ENCODE measurements at regions not wholly inside any gene's neighbourhood (a gene's known extent, or its start where the extent isn't known, plus 50 kb on each side); places are given as distances from the start of the nearest gene placed in this dataset.

DNA sequence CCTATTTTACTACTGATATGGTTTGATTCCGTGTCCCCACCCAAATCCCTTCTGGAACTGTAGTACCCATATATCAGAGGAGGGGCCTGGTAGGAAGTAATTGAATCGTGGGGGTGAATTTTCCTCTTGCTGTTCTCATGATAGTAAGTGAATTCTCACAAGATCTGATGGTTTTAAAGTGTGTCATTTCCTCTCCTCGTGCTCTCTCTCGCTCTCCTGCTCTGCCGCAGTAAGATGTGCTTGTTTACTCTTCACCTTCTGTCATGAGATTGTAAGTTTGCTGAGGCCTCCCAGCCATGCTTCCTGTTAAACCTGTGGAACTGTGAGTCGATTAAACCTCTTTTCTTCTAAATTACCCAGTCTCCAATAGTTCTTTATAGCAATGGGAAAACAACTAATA, 81.2 kb upstream of the ZBTB20 start:
- H3K27ac ChIP-seq: no peak overlapping the region
- no peak for DNase-seq (ENCODE audit: low spot score in 2 of 2)
- H3K4me1 ChIP-seq: no peaks in the 10 kb centered on the region
- no peak overlapping the region for H3K4me3 ChIP-seq
- H3K9me3 ChIP-seq: no peaks in the 10 kb centered on the region
- TF ChIP-seq, protein P1, sequence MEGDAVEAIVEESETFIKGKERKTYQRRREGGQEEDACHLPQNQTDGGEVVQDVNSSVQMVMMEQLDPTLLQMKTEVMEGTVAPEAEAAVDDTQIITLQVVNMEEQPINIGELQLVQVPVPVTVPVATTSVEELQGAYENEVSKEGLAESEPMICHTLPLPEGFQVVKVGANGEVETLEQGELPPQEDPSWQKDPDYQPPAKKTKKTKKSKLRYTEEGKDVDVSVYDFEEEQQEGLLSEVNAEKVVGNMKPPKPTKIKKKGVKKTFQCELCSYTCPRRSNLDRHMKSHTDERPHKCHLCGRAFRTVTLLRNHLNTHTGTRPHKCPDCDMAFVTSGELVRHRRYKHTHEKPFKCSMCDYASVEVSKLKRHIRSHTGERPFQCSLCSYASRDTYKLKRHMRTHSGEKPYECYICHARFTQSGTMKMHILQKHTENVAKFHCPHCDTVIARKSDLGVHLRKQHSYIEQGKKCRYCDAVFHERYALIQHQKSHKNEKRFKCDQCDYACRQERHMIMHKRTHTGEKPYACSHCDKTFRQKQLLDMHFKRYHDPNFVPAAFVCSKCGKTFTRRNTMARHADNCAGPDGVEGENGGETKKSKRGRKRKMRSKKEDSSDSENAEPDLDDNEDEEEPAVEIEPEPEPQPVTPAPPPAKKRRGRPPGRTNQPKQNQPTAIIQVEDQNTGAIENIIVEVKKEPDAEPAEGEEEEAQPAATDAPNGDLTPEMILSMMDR (IDR thresholded peaks at IDR 0.05): no peak
- no peak for TF ChIP-seq EP300 (IDR thresholded peaks at IDR 0.05)
- no peak for TF ChIP-seq POLR2A (IDR thresholded peaks at IDR 0.05)
- no peak for TF ChIP-seq POLR2AphosphoS5 (IDR thresholded peaks at IDR 0.05)
- no peaks in the 10 kb centered on the region for H3K36me3 ChIP-seq
- no peaks in the 10 kb centered on the region for H3K27me3 ChIP-seq
- WGBS: 83% methylated on average over 6 of the region's 6 CpGs

DNA sequence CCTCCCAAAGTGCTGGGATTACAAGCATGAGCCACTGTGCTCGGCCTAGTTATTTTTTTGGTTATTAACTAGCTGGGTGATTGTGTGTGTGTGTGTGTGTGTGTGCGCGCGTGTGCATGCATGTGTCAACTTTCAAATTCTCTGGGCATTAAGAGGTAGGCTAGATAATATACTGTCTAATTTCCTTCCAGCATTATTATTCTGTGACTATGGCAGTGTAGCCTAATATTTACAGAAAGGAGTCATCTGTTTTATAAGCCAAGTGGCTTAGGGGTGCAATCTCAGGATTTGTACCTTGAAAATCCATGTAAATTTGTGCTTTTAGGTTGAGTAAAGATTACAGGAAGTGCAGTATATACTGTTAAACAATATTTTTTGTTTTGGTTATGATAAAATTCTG, 85.1 kb upstream of the ZBTB20 start:
- no peaks in the 10 kb centered on the region for H3K27me3 ChIP-seq
- H3K27ac ChIP-seq: no peak overlapping the region
- DNase-seq (ENCODE audit: low spot score in 2 of 2): no peak
- TF ChIP-seq POLR2AphosphoS5 (IDR thresholded peaks at IDR 0.05): no peak
- TF ChIP-seq EP300 (IDR thresholded peaks at IDR 0.05): no peak
- no peak for TF ChIP-seq POLR2A (IDR thresholded peaks at IDR 0.05)
- TF ChIP-seq, protein P1 (IDR thresholded peaks at IDR 0.05): no peak
- no peaks in the 10 kb centered on the region for H3K9me3 ChIP-seq
- no peak overlapping the region for H3K4me3 ChIP-seq
- H3K4me1 ChIP-seq: no peaks in the 10 kb centered on the region
- H3K36me3 ChIP-seq: no peaks in the 10 kb centered on the region
- WGBS: 95% methylated on average over 4 of the region's 4 CpGs

DNA sequence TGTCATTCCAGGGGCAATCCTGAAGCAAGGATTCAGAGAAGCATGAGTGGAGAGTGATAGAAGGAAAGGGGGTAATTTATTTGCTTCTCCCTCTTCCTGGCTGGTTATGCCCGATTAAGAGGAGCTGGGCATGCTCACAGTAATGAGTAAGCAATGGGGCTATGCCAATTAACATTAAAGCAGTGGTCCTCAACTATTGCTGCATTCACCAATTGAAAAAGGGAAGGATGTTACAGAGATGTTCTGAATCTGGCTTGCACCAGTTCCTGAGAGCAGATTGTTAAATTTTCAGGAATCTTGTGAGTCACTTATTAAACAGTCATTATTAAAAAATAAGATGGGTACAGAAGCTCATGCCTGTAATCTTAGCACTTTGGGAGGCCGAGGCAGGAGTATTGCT, 85.9 kb upstream of the ZBTB20 start:
- TF ChIP-seq, protein P1 (IDR thresholded peaks at IDR 0.05): no peak
- TF ChIP-seq POLR2A (IDR thresholded peaks at IDR 0.05) (no peak), EP300 (IDR thresholded peaks at IDR 0.05) (no peak), POLR2AphosphoS5 (IDR thresholded peaks at IDR 0.05) (no peak)
- no peaks in the 10 kb centered on the region for H3K4me1 ChIP-seq
- WGBS: 66% methylated on average over 2 of the region's 2 CpGs

DNA sequence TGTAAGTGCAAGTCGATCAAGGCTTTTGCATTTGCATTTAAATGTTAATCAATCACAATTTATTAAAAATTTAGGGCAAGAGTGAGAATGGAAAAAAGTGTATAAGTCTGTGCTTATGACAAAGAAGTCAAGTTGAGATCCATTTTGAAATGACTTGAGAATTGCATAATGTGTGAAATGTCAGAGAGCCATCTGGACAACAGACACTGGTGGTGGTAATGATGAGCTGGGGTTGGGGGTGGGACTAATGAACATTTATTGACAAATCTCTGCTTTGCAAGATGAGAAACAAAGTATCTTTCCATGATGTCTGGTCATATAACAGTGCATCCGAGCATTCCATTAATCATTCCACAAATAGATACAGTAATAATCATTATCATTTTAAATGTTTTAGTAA, 89.4 kb upstream of the ZBTB20 start:
- Histone ChIP-seq H3K9me3 (no peaks in the 10 kb centered on the region), H3K4me3 (no peak overlapping the region), H3K27ac (no peak overlapping the region), H3K36me3 (no peaks in the 10 kb centered on the region), H3K4me1 (peaks cover 10% of the 10 kb centered on the region), H3K27me3 (no peaks in the 10 kb centered on the region)
- TF ChIP-seq EP300 (IDR thresholded peaks at IDR 0.05): no peak
- TF ChIP-seq, protein P1 (IDR thresholded peaks at IDR 0.05): no peak
- TF ChIP-seq POLR2AphosphoS5 (IDR thresholded peaks at IDR 0.05): no peak
- no peak for TF ChIP-seq POLR2A (IDR thresholded peaks at IDR 0.05)
- WGBS: 88% methylated on average over 2 of the region's 2 CpGs
- DNase-seq (ENCODE audit: low spot score in 2 of 2): no peak

More for the DNA sequence above, 85.9 kb upstream of the ZBTB20 start:
- Histone ChIP-seq H3K36me3 (no peaks in the 10 kb centered on the region), H3K9me3 (no peaks in the 10 kb centered on the region), H3K4me3 (no peak overlapping the region), H3K27me3 (no peaks in the 10 kb centered on the region), H3K27ac (no peak overlapping the region)
- DNase-seq (ENCODE audit: low spot score in 2 of 2): no peak

DNA sequence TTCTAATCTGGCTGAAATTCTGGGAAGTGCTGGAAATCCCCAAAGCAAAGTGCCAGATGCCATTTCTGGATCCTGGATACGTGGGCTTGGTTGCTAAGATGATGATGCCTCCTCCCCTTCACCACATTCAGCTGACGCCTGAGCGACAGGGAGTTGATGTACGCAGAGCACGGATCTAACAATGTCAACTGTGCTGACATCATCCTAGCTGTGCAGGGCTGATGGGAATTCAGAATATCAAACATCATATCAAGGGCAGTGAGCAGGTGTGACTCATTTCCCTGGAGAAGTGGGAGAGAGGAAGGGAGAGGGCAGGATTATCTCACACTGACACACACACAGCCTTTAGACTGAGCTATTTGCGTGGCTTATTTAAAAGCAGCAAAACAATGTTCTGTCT, 92.6 kb upstream of the ZBTB20 start:
- Histone ChIP-seq H3K4me3 (no peak overlapping the region), H3K36me3 (no peaks in the 10 kb centered on the region), H3K27me3 (no peaks in the 10 kb centered on the region), H3K4me1 (peaks cover 10% of the 10 kb centered on the region), H3K27ac (no peak overlapping the region), H3K9me3 (no peaks in the 10 kb centered on the region)
- peak in 1 of 2 donors; percentile 62 for DNase-seq (ENCODE audit: low spot score in 2 of 2)
- WGBS: 22% methylated on average over 6 of the region's 6 CpGs
- TF ChIP-seq EP300 (IDR thresholded peaks at IDR 0.05) (no peak), POLR2AphosphoS5 (IDR thresholded peaks at IDR 0.05) (peak in 1 of 3 donors; percentile 33)

DNA sequence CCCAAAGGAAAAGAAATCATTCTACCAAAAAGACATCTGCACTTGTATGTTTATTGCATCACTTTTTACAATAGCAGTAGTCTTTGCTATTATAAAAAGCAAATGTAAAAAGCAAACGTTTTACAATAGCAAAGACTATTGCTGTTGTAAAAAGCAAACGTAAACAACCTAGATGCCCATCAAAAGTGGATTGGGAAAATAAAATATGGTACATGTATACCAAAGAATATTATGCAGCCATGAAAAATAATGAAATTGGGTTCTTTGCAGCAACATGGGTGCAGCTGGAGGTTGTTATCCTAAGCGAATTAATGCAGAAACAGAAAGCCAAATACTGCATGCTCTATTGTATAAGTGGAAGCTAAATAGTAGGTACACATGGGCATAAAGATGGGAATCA, 97.3 kb upstream of the ZBTB20 start:
- no peaks in the 10 kb centered on the region for H3K27me3 ChIP-seq
- WGBS: 85% methylated on average over 3 of the region's 3 CpGs
- no peak overlapping the region for H3K27ac ChIP-seq
- DNase-seq (ENCODE audit: low spot score in 2 of 2): no peak
- TF ChIP-seq EP300 (IDR thresholded peaks at IDR 0.05): no peak
- TF ChIP-seq POLR2AphosphoS5 (IDR thresholded peaks at IDR 0.05): no peak
- TF ChIP-seq, protein P1 (IDR thresholded peaks at IDR 0.05): no peak
- TF ChIP-seq POLR2A (IDR thresholded peaks at IDR 0.05): no peak
- H3K9me3 ChIP-seq: no peaks in the 10 kb centered on the region
- H3K4me1 ChIP-seq: peaks cover 11% of the 10 kb centered on the region
- no peaks in the 10 kb centered on the region for H3K36me3 ChIP-seq
- no peak overlapping the region for H3K4me3 ChIP-seq

Measured in suprapubic skin (tissue), 4 donors.